GM23338 (cell line): ENCODE measurements at regions not wholly inside any gene's neighbourhood (a gene's known extent, or its start where the extent isn't known, plus 50 kb on each side); places are given as distances from the start of the nearest gene placed in this dataset.

ENCODE experiments used
- ATAC-seq: fragments of 200-7000 bp; cut with Tn5 transposase; 3 replicates; pipeline ENCODE4 v1.9.1; 2020
- DNase-seq: peaks from one replicate; pipeline ENCODE4 v3.0.0-alpha.2; 2015; ENCODE audit warnings: low spot score
- H2AFZ ChIP-seq: fragments of 200-600 bp; sonication (generic); 2 replicates; pipeline ENCODE4 v1.8.0; 2016; ENCODE audit warnings: antibody characterized with exemption, mild to moderate bottlenecking, moderate library complexity
- H3F3A ChIP-seq: fragments of 200-600 bp; sonication (generic); replicated peaks from 2 replicates; pipeline ENCODE4 v1.8.0; 2017; ENCODE audit warnings: antibody characterized with exemption, mixed run types, low read depth
- H3K27ac ChIP-seq: fragments of 200-600 bp; sonication (generic); 2 replicates; pipeline ENCODE4 v1.6.1; 2016; ENCODE audit warnings: low read depth
- H3K27me3 ChIP-seq: fragments of 200-600 bp; sonication (generic); 2 replicates; pipeline ENCODE4 v1.8.0; 2016; ENCODE audit warnings: mild to moderate bottlenecking, mixed run types, moderate library complexity; ENCODE audit not compliant: insufficient read depth
- H3K36me3 ChIP-seq: fragments of 200-600 bp; sonication (generic); 2 replicates; pipeline ENCODE4 v1.8.0; 2016; ENCODE audit warnings: mild to moderate bottlenecking; ENCODE audit not compliant: insufficient read depth
- H3K4me1 ChIP-seq: fragments of 200-600 bp; sonication (generic); 2 replicates; pipeline ENCODE4 v1.8.0; 2016; ENCODE audit warnings: mild to moderate bottlenecking, moderate library complexity; ENCODE audit not compliant: insufficient read depth
- H3K4me2 ChIP-seq: fragments of 200-600 bp; sonication (generic); 2 replicates; pipeline ENCODE4 v1.7.1; 2017; ENCODE audit warnings: mixed run types
- H3K4me3 ChIP-seq: fragments of 200-600 bp; sonication (generic); 2 replicates; pipeline ENCODE4 v1.6.1; 2016; ENCODE audit warnings: mixed run types
- H3K79me2 ChIP-seq: fragments of 200-600 bp; sonication (generic); replicated peaks from 2 replicates; pipeline ENCODE4 v1.8.0; 2017; ENCODE audit warnings: mild to moderate bottlenecking; ENCODE audit not compliant: insufficient read depth
- H3K9me2 ChIP-seq: fragments of 200-600 bp; sonication (generic); 2 replicates; pipeline ENCODE4 v1.8.0; 2017; ENCODE audit not compliant: insufficient read depth
- H4K20me1 ChIP-seq: fragments of 200-600 bp; sonication (generic); replicated peaks from 2 replicates; pipeline ENCODE4 v1.8.0; 2017; ENCODE audit warnings: mild to moderate bottlenecking; ENCODE audit not compliant: insufficient read depth
- H3K27ac Mint-ChIP-seq: 2 replicates; pipeline ENCODE4 v1.8.0; 2020; ENCODE audit warnings: inconsistent platforms, mild to moderate bottlenecking, moderate library complexity, mixed read lengths
- H3K27me3 Mint-ChIP-seq: 3 replicates; pipeline ENCODE4 v1.8.0; 2022; ENCODE audit warnings: low read depth, mild to moderate bottlenecking, moderate library complexity, mixed read lengths, inconsistent platforms; ENCODE audit not compliant: insufficient read depth, poor library complexity
- H3K36me3 Mint-ChIP-seq: 3 replicates; pipeline ENCODE4 v1.8.0; 2021; ENCODE audit warnings: low read depth, mild to moderate bottlenecking, inconsistent platforms, moderate library complexity, mixed read lengths
- H3K4me1 Mint-ChIP-seq: 3 replicates; pipeline ENCODE4 v1.8.0; 2020; ENCODE audit warnings: mild to moderate bottlenecking, inconsistent platforms, mixed read lengths
- H3K4me3 Mint-ChIP-seq: 3 replicates; pipeline ENCODE4 v1.8.0; 2021; ENCODE audit warnings: moderate library complexity, mild to moderate bottlenecking, inconsistent platforms, mixed read lengths
- H3K9me3 Mint-ChIP-seq: 3 replicates; pipeline ENCODE4 v1.8.0; 2020; ENCODE audit warnings: moderate library complexity, mild to moderate bottlenecking, inconsistent platforms, mixed read lengths
- EZH2phosphoT487 ChIP-seq: fragments of 200-600 bp; sonication (generic); IDR thresholded peaks from one replicate; pipeline ENCODE4 v1.8.1; 2018; ENCODE audit warnings: antibody characterized with exemption; ENCODE audit not compliant: unreplicated experiment
- JUNB ChIP-seq: IDR thresholded peaks from one replicate; pipeline ENCODE4 v1.6.1; 2016; ENCODE audit warnings: antibody characterized with exemption; ENCODE audit not compliant: unreplicated experiment
- ZNF331 ChIP-seq: fragments of 250-450 bp; sonication (Bioruptor Pico); IDR thresholded peaks from 2 replicates; pipeline ENCODE4 v1.5.0; 2020; ENCODE audit warnings: low read depth, mild to moderate bottlenecking, moderate library complexity
- TF ChIP-seq, protein P1 (sequence below), 2 experiments: fragments of 200-600 bp in 1 of 2; sonication (generic) in 1 of 2; conservative IDR thresholded peaks; 2 replicates each; pipeline versions ENCODE4 v1.5.1 to v1.6.1; 2016 to 2017; ENCODE audit warnings: antibody characterized with exemption in 2 of 2, low read depth in 2 of 2, mild to moderate bottlenecking in 2 of 2, moderate library complexity in 1 of 2
- TF ChIP-seq, protein P2 (sequence below): IDR thresholded peaks from 2 replicates; pipeline ENCODE4 v1.6.1; 2016; ENCODE audit warnings: antibody characterized with exemption

DNA sequence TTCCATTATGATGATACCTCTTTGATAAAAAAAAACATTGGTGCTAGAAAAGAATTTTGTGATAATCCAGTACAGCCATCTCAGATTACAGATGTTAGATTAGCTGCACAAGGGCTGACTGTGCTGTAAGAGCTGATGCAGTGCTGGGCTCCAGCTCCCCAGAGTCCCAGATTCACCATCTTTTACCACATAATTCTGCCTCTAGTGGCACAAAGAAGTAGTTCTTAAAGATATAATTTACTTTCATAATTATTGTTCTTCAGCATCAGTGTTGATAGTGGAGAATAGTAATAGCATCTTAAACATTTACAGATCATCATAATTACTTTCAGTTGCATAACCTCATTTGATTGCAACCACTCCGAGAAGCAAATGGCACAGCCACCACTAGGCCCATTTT is 262.1 kb downstream of the BRINP2 start:
- H3K9me2 ChIP-seq: peaks cover 10% of the 10 kb centered on the region; the same call in 1 of the 2 replicates
- no peak overlapping the region for H3K27ac ChIP-seq
- H3K4me3 Mint-ChIP-seq: no peak overlapping the region
- H3K4me1 Mint-ChIP-seq: peaks cover 9% of the 10 kb centered on the region; the same call in 2 of the 3 replicates
- H3F3A ChIP-seq: no peaks in the 10 kb centered on the region
- H2AFZ ChIP-seq: no peak overlapping the region
- no peak overlapping the region for H3K27ac Mint-ChIP-seq
- H3K27me3 Mint-ChIP-seq: no peaks in the 10 kb centered on the region
- no peak overlapping the region for H3K4me2 ChIP-seq
- peak; percentile 47 for DNase-seq
- H3K27me3 ChIP-seq: no peaks in the 10 kb centered on the region
- no peaks in the 10 kb centered on the region for H3K36me3 ChIP-seq
- peak; percentile 42; the same call in 1 of the 3 replicates for ATAC-seq
- H3K4me3 ChIP-seq: no peak overlapping the region
- H4K20me1 ChIP-seq: no peaks in the 10 kb centered on the region
- no peaks in the 10 kb centered on the region for H3K36me3 Mint-ChIP-seq
- H3K4me1 ChIP-seq: no peaks in the 10 kb centered on the region
- TF ChIP-seq, protein P1, sequence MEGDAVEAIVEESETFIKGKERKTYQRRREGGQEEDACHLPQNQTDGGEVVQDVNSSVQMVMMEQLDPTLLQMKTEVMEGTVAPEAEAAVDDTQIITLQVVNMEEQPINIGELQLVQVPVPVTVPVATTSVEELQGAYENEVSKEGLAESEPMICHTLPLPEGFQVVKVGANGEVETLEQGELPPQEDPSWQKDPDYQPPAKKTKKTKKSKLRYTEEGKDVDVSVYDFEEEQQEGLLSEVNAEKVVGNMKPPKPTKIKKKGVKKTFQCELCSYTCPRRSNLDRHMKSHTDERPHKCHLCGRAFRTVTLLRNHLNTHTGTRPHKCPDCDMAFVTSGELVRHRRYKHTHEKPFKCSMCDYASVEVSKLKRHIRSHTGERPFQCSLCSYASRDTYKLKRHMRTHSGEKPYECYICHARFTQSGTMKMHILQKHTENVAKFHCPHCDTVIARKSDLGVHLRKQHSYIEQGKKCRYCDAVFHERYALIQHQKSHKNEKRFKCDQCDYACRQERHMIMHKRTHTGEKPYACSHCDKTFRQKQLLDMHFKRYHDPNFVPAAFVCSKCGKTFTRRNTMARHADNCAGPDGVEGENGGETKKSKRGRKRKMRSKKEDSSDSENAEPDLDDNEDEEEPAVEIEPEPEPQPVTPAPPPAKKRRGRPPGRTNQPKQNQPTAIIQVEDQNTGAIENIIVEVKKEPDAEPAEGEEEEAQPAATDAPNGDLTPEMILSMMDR (conservative IDR thresholded peaks at IDR 0.05; ENCODE audit: low read depth in 2 of 2): peak in 1 of 2 experiments; percentile 62; a peak in 2 of 4 replicates
- TF ChIP-seq, protein P2, sequence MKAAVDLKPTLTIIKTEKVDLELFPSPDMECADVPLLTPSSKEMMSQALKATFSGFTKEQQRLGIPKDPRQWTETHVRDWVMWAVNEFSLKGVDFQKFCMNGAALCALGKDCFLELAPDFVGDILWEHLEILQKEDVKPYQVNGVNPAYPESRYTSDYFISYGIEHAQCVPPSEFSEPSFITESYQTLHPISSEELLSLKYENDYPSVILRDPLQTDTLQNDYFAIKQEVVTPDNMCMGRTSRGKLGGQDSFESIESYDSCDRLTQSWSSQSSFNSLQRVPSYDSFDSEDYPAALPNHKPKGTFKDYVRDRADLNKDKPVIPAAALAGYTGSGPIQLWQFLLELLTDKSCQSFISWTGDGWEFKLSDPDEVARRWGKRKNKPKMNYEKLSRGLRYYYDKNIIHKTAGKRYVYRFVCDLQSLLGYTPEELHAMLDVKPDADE: no peak
- no peaks in the 10 kb centered on the region for H3K79me2 ChIP-seq
- no peaks in the 10 kb centered on the region for H3K9me3 Mint-ChIP-seq

DNA sequence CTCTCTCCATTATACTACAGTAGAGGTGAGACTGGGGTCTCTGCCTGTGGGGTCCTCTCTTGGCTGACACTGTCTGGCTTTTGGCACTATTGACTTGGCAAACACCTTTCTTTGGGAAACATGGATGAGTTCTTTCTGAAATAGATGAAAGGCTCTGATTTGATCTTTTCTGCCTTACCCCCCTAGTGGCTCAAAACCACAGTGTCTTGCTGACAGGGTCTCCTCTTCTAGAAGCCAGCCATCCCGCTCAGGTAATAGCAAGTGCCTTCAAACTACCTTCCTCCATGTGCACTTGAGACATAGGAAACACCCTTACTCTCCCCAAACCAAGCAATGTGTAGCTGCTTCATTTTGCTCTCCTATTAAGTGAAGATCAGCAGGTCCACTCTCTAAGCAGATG is 260.4 kb downstream of the BRINP2 start:
- Histone ChIP-seq H3K36me3 (no peaks in the 10 kb centered on the region), H3K27ac (no peak overlapping the region), H3K9me2 (peaks cover 5% of the 10 kb centered on the region; the same call in 1 of the 2 replicates), H3K4me2 (no peak overlapping the region), H3K4me3 (no peak overlapping the region), H3K4me1 (no peaks in the 10 kb centered on the region), H4K20me1 (no peaks in the 10 kb centered on the region), H3K79me2 (no peaks in the 10 kb centered on the region), H3K27me3 (no peaks in the 10 kb centered on the region), H2AFZ (no peak overlapping the region), H3F3A (no peaks in the 10 kb centered on the region)
- DNase-seq: peak; percentile 35
- H3K27ac Mint-ChIP-seq: no peak overlapping the region
- no peaks in the 10 kb centered on the region for H3K27me3 Mint-ChIP-seq
- no peaks in the 10 kb centered on the region for H3K9me3 Mint-ChIP-seq
- H3K4me3 Mint-ChIP-seq: no peak overlapping the region
- H3K36me3 Mint-ChIP-seq: no peaks in the 10 kb centered on the region
- peak; percentile 48 for ATAC-seq
- peaks cover 9% of the 10 kb centered on the region; the same call in 2 of the 3 replicates for H3K4me1 Mint-ChIP-seq
- TF ChIP-seq, protein P1 (conservative IDR thresholded peaks at IDR 0.05; ENCODE audit: low read depth in 2 of 2): peak; percentile 22 to 25; a peak in 3 of 4 replicates
- no peak for TF ChIP-seq JUNB

DNA sequence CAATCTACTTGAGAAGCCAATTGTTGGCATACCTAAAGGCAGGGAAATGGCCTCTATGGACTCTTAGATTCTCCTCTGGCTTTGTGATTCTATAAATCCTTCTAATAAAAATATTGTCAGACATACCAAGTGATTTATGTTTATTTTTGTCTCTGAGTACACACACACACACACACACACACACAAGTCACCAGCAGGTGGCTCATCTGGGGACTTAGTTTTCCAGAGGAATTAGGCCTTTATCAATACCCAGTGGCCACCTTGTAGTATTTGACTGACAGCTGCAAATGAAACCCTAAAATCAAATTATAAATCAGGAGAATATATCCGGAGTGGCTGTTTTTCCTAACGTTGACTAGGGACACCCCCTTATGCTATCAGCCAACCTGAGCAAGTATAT is 258.5 kb downstream of the BRINP2 start:
- DNase-seq (no peak), ATAC-seq (no peak)
- Histone ChIP-seq H3K4me3 (no peak overlapping the region), H3K4me1 (no peaks in the 10 kb centered on the region), H3K79me2 (no peaks in the 10 kb centered on the region), H3K27ac (no peak overlapping the region), H3K4me2 (no peak overlapping the region), H2AFZ (no peak overlapping the region), H3K36me3 (no peaks in the 10 kb centered on the region), H4K20me1 (no peaks in the 10 kb centered on the region), H3K9me2 (no peaks in the 10 kb centered on the region), H3K27me3 (no peaks in the 10 kb centered on the region), H3F3A (no peaks in the 10 kb centered on the region)
- Mint-ChIP-seq H3K36me3 (no peaks in the 10 kb centered on the region), H3K27me3 (no peaks in the 10 kb centered on the region), H3K4me1 (no peaks in the 10 kb centered on the region; the same call in 2 of the 3 replicates), H3K27ac (no peak overlapping the region), H3K4me3 (no peak overlapping the region), H3K9me3 (no peaks in the 10 kb centered on the region)
- TF ChIP-seq EZH2phosphoT487 (no peak), ZNF331 (no peak)
- TF ChIP-seq, protein P2: no peak
- TF ChIP-seq, protein P1 (conservative IDR thresholded peaks at IDR 0.05; ENCODE audit: low read depth in 2 of 2): peak; percentile 24 to 34; a peak in 2 of 4 replicates
